ENCODE measurements at regions not wholly inside any gene's neighbourhood (a gene's known extent, or its start where the extent isn't known, plus 50 kb on each side); places are given as distances from the start of the nearest gene placed in this dataset.

DNA sequence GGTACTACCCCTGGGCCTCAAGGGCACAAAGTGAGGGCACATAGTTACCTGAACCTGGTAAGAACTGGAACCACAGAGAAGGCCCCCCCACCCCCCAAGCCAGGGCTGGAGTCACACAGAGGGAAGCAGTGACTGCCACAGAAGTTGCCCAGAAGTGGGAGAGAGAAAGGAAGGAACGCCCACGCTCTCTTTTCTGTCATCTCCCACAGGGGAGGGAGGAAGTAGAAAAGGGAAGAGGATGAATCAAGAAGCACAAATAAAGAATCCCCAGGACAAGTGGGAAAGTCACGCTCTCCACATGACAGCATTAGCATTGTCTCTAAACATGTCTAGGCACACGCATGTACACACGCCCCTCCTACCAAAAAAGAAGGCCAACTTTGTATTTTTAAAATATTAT is 114.7 kb upstream of the FRMD4B start:
- DNase-seq (ENCODE audit: insufficient read length, low spot score) (no peak), FAIRE-seq (no peak)

DNA sequence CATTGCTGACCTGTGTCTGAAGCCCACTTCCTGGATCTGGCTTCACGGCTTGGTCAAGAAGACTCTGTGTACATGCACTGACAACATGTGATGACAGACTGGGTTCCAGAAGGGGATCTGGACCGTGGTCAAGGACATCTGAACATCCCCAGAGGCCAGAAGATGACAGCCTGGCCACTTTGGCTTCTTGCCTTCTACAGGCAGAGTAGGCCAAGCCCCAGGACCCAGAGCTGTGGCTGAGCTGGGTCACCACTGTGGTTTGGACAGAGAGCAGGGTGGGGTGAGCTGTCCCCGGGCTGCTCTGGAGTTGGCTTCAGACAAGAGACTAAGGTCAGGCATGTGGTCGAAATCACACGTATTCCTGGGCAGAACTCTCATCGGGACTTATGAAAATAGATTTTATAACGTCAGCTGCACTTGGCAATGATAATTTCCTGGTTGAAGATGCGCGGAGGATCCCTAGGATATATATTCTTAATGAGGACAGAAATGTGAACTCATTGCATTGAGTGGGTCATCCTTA is 114.1 kb upstream of the FRMD4B start:
- FAIRE-seq (no peak), DNase-seq (ENCODE audit: insufficient read length, low spot score) (no peak)
- TF ChIP-seq, protein P1, sequence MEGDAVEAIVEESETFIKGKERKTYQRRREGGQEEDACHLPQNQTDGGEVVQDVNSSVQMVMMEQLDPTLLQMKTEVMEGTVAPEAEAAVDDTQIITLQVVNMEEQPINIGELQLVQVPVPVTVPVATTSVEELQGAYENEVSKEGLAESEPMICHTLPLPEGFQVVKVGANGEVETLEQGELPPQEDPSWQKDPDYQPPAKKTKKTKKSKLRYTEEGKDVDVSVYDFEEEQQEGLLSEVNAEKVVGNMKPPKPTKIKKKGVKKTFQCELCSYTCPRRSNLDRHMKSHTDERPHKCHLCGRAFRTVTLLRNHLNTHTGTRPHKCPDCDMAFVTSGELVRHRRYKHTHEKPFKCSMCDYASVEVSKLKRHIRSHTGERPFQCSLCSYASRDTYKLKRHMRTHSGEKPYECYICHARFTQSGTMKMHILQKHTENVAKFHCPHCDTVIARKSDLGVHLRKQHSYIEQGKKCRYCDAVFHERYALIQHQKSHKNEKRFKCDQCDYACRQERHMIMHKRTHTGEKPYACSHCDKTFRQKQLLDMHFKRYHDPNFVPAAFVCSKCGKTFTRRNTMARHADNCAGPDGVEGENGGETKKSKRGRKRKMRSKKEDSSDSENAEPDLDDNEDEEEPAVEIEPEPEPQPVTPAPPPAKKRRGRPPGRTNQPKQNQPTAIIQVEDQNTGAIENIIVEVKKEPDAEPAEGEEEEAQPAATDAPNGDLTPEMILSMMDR (IDR thresholded peaks at IDR 0.05; ENCODE audit: insufficient read depth, missing control alignments) = no peak

More for the DNA sequence above, 114.7 kb upstream of the FRMD4B start:
- TF ChIP-seq, protein P1 (IDR thresholded peaks at IDR 0.05; ENCODE audit: insufficient read depth, missing control alignments) = no peak

DNA sequence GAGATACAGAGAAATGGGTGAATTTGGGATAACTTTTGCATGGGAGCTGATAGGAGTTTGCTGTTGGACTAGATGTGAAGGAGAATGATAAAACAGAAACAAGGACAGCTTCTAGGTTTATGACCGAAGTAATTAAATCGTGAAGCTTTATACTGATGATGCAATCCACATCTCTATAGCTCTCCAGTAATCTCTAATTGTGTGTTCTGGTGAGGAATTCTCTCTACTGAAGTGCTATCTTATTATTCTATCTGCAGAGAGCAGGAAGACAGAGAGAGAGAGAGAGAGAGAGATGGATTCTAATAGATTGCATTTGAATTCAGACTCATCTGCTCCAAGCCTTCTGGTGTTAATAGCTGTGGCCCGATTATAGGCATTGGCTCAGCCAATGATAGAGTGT is 113.5 kb upstream of the FRMD4B start:
- TF ChIP-seq, protein P1 (IDR thresholded peaks at IDR 0.05; ENCODE audit: insufficient read depth, missing control alignments) = no peak
- no peak for DNase-seq (ENCODE audit: insufficient read length, low spot score)
- FAIRE-seq = no peak

DNA sequence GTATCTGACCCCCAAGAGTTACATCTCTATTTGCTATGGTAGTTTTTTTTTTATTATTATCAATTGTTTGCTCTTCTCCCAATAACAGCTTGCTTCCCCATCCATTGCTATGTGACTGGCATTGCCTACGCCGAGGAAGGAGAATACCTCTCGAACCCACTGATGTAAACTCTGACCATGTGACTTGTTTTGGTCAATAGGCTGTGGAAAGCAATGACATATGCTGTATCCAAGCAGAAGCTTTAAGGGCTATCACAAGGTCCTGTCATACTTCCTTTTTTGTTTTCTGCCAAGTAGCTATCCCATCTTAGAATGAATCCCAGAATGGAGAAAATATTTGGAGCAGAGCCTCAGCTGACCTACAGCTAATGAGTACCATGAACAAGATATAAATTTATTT is 111.0 kb upstream of the FRMD4B start:
- TF ChIP-seq, protein P1 (IDR thresholded peaks at IDR 0.05; ENCODE audit: insufficient read depth, missing control alignments) = no peak
- FAIRE-seq (no peak), DNase-seq (ENCODE audit: insufficient read length, low spot score) (no peak)

DNA sequence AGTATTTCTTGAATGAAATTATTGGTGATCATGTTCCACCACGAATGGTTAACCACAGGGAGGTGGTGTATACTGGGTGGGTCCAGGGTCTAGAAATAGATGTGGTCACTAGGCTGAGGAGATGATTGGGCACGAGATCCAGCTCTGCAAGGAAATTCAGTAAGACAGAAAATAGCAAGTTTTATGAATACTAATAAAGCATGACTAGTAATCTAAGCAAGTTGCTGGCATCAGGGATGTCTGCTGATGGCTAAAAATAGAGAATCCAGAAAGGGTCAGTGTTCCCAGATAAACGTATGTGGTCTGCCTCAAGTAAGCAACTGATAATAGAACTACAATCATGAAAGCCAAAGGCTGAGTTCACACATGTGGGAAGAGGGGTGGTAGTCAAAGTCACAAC is 108.3 kb upstream of the FRMD4B start:
- TF ChIP-seq, protein P1 (IDR thresholded peaks at IDR 0.05; ENCODE audit: insufficient read depth, missing control alignments) = no peak
- FAIRE-seq (no peak), DNase-seq (ENCODE audit: insufficient read length, low spot score) (no peak)

DNA sequence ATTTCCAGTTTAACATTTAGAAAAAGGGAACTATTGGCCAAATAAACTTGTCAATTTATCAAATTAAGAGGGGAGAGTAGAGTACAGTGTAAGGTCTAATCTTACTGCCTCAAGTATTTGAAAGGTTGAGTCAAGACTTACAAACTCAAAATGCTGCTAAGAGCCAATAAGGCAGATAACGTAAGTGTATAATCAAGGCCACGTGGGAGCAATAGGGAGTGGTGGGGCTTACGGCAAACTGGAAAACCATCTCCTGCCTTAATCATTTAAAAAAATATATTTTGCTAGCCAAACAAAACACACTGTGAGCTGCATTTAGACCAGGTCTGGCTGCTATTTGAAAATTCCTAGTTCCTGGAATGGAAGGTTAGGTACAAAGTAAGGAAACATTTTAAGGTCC is 107.3 kb upstream of the FRMD4B start:
- DNase-seq (ENCODE audit: insufficient read length, low spot score) = no peak
- TF ChIP-seq, protein P1 (IDR thresholded peaks at IDR 0.05; ENCODE audit: insufficient read depth, missing control alignments) = no peak
- FAIRE-seq = no peak

DNA sequence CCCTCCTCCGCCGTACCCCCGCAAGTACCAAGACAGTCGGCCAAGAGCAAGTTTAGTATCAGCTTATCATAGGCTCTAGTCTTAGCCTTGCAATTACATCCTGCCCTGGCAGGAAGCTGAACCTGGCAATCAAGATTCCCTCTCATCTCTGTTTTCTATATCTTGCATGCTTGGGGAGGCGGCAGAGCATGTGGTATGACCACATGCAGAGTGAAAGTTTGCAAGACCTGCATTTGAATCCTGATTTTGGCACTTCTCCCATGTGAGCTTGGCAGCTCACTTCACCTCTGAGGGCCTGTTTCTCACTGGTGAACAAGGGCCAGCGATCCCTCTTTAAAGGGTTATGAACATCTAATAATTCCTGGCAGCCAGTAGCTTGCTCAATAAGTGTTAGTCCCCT is 106.1 kb upstream of the FRMD4B start:
- DNase-seq (ENCODE audit: insufficient read length, low spot score) (no peak), FAIRE-seq (no peak)
- TF ChIP-seq, protein P1 (IDR thresholded peaks at IDR 0.05; ENCODE audit: insufficient read depth, missing control alignments) = no peak

Measured in D721Med (cell line).